Endothelial cell of umbilical vein (primary cell): ENCODE measurements at regions not wholly inside any gene's neighbourhood (a gene's known extent, or its start where the extent isn't known, plus 50 kb on each side); places are given as distances from the start of the nearest gene placed in this dataset.

Experiments used
- POLR2AphosphoS5 ChIP-seq: IDR thresholded peaks from 2 replicates; pipeline ENCODE4 v1.6.1; 2012; ENCODE audit warnings: low read depth, mild to moderate bottlenecking, control low read depth, low read length, moderate library complexity; ENCODE audit not compliant: insufficient read depth
- TF ChIP-seq, protein P1 (sequence below), 2 donors: IDR thresholded peaks; 1 replicate in 1 of 2; 2 replicates in 1 of 2; pipeline ENCODE4 v1.5.1; 2011; ENCODE audit warnings: low read length in 2 of 2, mild to moderate bottlenecking in 2 of 2, moderate library complexity in 2 of 2, control low read depth in 1 of 2, inconsistent platforms in 1 of 2, low read depth in 1 of 2; ENCODE audit not compliant: insufficient read depth in 1 of 2; ENCODE audit errors: extremely low read depth in 1 of 2

DNA sequence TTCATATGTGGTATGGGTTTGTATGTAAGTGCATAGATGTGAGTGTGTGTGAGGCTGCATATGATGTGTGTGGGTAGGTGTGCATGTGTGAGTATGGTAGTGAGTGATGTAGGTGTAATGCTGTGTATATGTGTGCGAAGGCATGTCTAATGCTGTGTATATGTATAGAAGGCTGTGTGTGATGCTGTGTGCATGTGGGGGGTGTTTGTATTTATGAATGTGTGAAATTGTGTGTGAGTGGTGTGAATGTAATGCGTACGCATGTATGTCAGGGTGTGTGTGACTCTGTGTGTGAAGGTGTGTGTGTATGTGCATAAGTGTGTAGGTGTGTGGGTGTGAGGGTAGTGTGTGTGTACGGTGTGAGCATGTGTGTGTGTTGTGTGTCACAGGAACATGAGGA lies 300.0 kb downstream of the OMA1 start:
- TF ChIP-seq, protein P1, sequence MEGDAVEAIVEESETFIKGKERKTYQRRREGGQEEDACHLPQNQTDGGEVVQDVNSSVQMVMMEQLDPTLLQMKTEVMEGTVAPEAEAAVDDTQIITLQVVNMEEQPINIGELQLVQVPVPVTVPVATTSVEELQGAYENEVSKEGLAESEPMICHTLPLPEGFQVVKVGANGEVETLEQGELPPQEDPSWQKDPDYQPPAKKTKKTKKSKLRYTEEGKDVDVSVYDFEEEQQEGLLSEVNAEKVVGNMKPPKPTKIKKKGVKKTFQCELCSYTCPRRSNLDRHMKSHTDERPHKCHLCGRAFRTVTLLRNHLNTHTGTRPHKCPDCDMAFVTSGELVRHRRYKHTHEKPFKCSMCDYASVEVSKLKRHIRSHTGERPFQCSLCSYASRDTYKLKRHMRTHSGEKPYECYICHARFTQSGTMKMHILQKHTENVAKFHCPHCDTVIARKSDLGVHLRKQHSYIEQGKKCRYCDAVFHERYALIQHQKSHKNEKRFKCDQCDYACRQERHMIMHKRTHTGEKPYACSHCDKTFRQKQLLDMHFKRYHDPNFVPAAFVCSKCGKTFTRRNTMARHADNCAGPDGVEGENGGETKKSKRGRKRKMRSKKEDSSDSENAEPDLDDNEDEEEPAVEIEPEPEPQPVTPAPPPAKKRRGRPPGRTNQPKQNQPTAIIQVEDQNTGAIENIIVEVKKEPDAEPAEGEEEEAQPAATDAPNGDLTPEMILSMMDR (IDR thresholded peaks at IDR 0.05; ENCODE audit: extremely low read depth in 1 of 2, insufficient read depth in 1 of 2, low read depth in 1 of 2, low read length in 2 of 2), result no peak
- no peak for TF ChIP-seq POLR2AphosphoS5
